DMS 273 (cell line): ENCODE measurements at regions not wholly inside any gene's neighbourhood (a gene's known extent, or its start where the extent isn't known, plus 50 kb on each side); places are given as distances from the start of the nearest gene placed in this dataset.

Source experiments
- DNase-seq: peaks from one replicate; lab custom pipeline; 2025; ENCODE audit not compliant: unreplicated experiment; lab: John Stamatoyannopoulos, UW

DNA sequence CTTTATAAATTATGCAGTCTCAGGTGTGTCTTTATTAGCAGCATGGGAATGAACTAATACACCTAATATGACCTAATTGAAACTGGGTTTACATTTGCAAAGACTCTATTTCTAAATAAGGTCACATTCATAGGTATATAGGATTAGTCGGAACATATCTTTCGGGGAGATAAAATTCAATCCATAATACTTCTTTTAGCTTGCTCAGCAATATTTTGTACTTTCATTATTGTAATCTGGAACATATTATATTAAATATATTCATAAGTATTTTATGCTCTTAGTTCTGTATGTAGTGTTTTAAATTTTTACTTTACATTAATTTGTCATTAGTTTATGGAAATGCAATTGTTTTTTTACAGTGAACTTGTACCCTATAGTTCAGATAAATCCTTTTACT is 927.7 kb downstream of the CCDC85A start:
- DNase-seq: no peak

DNA sequence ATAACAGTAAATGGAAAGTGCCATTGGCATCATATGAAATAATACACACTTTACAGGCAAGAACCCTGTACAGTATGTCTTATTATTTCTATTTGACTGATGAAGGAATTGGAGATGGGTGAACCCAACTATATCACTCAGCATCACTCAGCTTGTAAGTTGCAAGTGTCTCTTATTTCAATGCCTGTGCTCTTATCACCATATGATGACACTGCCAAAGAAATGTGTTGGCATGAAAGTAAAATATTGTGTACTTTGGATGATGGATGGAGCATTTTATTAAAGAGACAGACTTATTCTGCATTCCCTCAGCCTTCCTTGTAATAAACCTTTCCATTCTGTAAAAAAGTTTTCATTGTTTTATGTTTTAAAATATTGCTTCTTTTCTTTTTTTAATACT is 927.5 kb upstream of the VRK2 start:
- no peak for DNase-seq

DNA sequence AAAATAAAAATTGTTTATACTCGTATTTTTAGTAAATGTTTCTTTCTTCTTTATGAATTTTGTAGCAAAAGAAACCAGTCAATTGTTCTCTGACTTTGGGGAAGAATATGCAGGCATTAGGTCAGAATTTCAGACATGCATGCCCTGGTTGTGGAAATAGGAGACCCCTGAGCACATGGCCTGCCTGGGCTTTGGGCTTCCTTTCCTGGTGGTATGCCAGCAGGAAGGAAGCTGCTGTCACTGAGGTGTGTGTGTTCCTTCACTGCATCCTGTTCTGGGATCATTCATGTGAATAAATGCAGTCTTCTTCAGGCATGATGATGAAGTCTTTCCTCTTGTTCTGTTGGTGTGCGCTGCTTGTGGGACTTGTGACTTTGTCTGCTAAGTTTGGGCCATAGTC is 920.2 kb upstream of the VRK2 start:
- no peak for DNase-seq

GRCh38 chr2:57139179-57139578 is 907.4 kb upstream of the VRK2 start:
- DNase-seq: no peak

DNA sequence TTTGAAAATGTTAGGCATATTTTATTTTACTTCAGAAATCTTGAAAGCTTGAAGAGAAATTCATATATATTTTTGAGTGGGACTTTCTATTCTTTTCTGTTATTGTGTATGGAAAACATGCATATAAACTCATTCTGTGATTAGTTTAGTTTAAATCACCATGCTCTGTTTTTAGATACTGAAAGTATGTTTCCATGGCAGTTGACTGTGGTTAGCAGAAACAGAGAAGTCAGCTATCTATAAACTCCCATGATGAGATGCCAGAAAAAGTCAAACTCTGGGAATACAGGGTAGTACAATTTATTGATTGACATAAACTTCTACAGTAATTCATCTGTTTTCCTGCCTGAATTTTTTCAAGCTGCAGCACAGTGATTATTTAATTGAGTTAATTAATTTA is 905.3 kb upstream of the VRK2 start:
- no peak for DNase-seq

GRCh38 chr2:57146951-57147350 is 899.7 kb upstream of the VRK2 start:
- DNase-seq: no peak

DNA sequence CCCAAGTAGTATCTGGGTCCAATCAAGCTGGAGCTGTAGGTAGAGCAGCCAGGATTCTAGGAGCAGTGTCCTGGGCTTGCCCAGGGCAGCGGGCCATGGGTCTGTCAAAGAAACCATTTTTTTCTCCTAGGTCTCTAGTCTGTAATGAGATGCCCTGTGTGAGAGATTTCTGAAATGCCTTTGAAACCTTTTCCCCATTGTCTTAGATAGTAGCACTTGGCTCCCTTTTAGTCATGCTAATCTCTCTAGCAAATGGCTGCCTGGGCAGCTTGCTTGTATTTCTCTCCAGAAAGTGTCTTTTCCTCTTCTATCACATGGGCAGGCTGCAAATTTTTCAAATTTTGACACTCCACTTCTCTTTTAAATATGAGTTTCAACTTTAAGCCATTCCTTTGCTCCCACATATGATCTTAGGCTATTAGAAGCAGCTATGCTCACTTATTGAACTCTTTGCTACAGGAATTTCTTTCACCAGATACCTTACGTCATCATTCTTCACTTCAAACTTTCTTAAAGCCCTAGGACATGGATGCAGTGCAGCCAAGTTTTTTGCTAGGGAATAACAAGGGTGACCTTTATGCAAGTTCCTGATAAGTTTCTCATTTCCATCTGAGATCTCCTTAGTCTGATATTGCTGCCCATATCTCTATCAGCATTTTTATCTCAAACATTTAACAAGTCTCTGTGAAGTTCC is 890.2 kb upstream of the VRK2 start:
- DNase-seq: no peak

DNA sequence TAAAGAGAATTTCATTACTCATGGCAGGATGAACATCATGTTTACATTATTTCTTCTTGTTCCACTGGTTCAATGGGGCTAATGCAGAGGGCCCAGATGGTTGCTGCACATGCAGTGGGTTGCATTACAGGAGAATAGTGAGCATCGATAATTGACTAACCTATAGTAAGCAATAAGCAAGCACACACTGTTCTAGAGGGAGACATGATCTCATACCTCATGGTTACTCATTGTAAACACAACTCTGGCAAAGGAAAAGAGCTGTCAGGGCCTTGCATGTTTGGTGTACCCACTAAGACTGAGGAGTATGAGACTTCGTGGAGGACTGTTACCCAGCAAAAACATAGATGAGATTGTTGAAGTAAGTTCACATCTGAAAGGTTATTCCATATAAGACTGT is 885.6 kb upstream of the VRK2 start:
- no peak for DNase-seq

- no peak for DNase-seq
These were observed 869.4 kb upstream of the VRK2 start for GRCh38 chr2:57177176-57177575.

- DNase-seq: no peak
These were observed 866.5 kb upstream of the VRK2 start for GRCh38 chr2:57180042-57180567.

DNA sequence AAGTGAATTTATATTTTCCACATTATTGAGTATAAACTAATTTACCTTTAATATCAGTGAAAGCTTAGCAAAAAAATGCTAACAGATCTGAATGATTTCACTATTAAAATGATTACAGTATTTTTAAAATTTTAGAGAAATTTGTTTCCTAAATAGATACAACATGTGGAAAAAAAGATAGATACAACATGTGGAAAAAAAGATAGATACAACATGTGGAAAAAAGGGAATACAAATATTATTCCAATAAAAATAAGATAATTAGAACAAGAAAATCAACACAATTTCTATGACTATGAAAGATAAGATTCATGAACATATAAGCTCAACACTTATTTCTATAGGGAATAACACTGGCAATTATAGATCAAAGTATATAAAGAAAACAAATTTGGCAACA is 865.9 kb upstream of the VRK2 start:
- DNase-seq: no peak

DNA sequence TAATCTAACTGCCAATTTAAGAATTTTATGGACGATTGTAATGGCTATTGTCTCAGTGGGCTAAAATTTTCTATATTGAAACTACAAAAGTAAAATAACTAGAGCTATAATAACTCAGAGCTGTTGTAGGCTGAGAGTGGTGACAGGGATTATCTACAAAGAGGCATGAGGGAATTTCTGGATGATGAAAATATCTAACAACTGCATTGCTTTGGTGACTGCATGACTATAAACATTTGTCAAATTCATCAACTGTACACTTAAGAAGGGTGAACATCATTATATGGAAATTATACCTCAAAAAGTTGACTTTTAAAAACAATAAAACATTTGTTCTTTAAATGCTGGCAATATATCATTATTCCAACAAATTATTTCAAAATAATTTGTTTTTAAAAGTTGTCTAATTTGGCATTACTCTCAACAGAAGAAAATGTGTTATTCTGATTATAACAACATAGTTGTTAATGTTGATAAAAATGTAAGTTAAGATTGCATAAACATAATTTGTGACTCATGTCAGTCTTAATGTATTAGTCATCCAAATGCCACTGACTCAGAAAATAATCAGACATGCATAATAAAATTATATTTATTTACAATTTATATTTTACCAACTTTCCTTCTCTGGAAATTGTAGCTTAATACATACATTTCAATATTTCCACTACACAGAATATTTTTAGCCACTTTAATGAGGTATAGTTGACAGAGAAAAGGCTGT is 865.1 kb upstream of the VRK2 start:
- no peak for DNase-seq

DNA sequence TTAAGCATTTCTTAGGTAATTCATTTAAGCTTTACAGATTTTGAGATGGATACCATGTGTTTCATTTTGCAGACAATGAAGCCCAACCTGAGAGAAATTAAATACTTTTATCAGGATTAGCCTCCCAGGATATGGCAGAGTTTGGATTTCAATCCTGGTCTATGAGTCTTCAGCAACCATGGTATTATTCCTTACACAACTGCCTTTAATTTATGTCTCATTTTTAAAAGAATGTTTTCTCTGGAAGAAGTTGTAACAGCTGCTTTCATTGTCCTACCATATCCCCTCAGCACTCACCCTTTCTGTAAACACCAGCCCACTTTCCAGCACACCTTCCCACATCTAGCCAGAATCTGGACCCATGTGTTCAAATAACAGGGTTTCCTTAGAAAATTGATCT is 863.7 kb upstream of the VRK2 start:
- no peak for DNase-seq

DNA sequence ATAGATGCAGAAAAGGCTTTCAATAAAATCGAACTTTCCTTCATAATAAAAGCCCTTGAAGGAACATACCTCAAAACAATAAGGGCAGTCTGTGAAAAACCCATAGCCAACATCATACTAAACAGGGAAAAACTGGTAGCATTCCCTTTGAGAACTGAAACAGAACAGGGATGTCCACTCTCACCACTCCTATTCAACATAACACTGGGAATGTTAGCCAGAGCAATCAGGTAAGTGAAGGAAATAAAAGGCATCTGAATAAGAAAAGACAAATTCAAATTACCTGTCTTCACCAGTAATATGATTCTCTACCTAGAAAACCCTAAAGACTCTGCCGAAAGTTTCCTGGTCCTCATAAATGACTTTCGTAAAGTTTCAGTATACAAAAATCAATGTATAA is 861.0 kb upstream of the VRK2 start:
- DNase-seq: no peak

- DNase-seq: no peak
These were observed 856.6 kb upstream of the VRK2 start for GRCh38 chr2:57190007-57190406.

GRCh38 chr2:57199663-57200062 is 846.9 kb upstream of the VRK2 start:
- DNase-seq: no peak

DNA sequence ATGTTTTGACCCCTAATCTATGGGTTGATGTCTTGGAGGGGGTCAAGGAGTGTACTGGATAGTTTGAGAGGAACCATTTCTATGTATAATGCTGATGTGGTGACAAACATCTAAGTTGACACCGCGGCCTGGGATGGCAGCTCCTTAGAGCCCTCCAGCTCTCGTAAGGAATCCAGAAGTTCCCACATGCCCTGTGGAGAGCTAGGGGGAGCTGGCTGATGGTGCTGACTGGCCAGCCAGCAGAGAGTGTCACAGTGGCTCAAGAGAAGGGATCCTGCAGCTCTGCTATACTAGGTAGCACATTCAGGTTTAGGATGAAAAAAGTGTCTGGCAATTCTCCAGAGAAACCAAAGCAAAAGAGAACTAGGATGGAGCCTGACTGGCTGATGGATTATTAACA is 842.2 kb upstream of the VRK2 start:
- peak; percentile 8 for DNase-seq

DNA sequence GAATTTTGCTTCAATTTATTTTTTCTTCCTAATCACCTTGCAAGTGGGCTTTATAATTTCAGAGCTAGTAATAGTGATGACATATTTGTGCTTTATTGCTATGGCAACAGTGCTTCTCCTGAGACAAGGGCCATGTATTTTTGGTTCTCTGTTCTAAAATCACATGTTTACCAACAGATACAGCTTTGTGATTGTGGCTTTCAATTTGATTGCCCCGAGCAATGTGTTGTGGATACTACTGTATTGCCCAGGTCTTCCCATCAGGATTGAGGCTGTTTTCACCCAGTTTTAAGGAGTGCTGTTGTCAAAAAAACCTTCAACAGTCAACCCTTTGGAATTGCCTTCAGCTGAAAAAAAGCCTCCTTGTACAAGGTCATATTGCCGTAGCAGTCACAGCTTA is 841.4 kb upstream of the VRK2 start:
- DNase-seq: no peak

GRCh38 chr2:57207191-57207590 is 839.4 kb upstream of the VRK2 start:
- no peak for DNase-seq

DNA sequence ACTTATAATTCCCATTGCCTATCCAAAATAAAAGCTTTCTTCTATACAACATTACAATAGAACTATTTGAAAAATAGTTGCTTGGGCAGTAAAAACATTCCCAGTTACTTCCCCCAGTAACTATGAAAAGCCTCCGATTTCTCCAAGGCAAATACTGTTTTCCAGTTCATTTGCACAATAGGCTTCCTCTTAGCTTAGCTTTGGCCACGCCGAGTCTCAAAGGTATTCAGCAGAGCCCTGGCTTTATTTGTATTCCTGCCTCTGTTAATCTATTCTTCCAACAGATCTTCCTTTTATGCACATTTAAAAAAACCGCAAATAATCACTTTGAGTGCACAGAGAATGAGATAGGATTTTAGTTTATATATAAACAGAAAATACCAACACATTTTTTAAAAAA is 836.8 kb upstream of the VRK2 start:
- no peak for DNase-seq

DNA sequence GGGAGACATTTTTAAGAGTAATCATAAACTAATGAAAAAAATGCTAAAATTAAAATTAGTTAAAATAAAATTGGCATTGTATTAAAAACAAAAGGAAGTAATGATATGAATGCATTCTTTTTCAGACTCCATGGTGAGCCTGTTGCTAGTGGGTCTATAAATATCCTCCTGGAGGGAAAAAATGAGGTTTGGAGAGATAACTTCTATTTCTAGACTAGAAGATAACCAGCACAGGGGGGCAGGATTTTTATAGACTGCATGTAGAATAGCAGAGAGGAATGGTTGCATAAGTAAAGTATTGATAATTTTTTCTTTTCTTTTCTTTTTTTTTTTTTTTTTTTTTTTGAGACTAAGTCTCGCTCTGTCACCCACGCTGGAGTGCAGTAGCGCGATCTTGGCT is 835.8 kb upstream of the VRK2 start:
- DNase-seq: no peak

DNA sequence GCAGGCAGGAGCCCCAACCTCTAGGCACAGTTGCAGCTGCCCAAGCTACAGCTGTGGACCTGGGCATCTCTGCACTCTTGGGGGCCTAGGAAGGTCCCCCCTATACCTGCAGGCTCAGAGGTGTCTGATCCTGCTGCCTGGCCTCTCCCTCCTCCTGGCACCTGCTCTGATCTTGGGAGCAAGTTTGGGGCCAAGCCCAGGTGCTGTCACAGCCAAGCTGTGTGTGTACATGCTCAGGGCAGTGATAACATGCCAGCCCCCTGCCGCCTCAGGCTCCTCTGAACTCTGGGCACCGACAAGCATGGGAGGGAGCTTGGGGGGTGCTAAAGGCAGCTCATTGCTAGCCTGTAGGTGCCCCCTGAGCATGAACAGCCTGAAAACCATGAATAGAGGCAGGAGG is 829.6 kb upstream of the VRK2 start:
- no peak for DNase-seq

DNA sequence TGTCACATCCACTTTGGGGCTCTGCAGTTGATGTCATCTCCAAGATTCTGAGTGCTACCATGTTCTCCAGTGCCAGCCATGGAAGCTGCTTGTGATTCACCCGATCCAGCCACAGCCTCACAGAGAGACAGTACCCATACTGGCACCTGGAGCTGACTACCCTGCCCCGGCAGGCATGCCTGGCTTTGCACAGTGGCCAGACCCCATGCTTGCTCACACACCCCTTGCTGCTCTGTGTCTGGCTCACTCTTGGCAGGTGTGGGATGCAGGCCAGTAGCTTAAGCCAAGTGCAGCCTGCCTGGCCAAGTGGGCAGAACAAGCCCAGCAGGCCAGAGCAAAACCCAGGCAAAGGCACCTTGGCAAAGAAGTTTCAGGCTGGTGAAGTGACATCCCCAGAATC is 828.4 kb upstream of the VRK2 start:
- DNase-seq: no peak
